Dermis microvascular lymphatic vessel endothelial cell (primary cell): ENCODE measurements at regions not wholly inside any gene's neighbourhood (a gene's known extent, or its start where the extent isn't known, plus 50 kb on each side); places are given as distances from the start of the nearest gene placed in this dataset.

ENCODE experiments used
- DNase-seq, 2 donors: peaks; one replicate each; pipeline versions ENCODE4 v3.0.0 to v3.0.0-alpha.2; 2010; ENCODE audit warnings: low read depth in 2 of 2

- no peak for DNase-seq
Observed at GRCh38 chr7:9962742-9963141, 1010.9 kb upstream of the PHF14 start.

DNA sequence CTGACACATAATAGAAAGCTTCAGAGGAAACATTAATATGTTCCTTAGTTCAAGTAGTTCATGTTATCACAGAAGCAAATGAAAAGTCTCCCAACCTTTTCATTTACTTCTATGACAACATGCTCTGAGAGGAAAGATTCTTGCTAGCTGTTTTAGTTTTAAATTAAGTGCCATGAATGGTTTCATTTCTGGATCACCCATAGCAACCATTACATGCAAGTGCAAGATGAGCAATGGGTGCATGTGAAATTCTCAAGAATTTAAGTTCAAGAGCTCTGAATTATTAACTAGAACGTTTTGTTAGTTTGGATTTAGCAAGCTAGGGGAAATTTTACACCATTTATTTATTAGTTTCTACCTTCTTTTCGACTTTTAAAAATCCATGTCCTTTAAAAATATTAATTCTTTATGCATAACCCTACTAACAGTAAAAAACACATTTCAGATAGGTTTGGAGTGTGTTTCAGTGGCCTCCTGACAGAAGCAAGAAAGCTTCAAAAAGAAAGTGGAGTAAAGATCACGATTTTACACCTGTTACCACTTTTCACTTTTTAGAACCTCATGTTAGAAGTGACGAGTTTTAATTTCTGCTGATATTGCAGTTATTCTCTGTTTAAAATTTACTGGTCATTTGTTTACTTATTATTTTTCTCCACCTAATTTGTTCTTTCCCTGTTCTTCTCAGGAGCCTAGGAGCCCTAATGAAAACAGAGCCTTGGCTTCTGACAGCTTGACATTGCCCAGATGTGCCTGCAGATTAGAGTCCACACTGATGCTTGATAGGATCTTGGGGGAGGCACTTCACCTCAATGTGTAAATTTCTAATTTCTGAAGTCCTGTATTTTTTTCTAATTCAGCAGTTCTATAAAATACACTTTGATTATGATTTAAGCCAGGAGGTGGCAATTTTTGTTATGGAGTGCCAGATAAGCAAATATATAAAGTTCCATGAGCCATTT, 995.3 kb upstream of the PHF14 start:
- DNase-seq: no peak

GRCh38 chr7:9981742-9982349, 991.8 kb upstream of the PHF14 start:
- DNase-seq: no peak

DNA sequence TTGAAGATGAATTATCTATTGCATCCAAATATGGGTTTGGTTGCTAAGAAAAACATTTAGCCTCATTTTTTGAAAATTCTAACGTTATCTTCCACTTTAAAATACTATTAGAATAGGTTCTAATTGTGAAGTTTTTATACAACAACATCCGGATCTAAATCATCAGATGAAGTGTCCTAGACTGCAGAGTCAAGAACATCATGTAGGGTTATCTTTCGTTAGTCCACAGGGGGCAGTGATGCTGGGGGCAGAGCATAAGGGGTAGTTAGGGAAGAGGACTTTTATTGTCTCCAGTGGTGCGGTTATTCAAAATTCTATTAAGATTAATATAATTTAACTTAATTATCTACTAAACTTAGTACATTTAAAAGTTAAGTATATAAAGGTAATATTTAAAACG, 990.6 kb upstream of the PHF14 start:
- no peak for DNase-seq

DNA sequence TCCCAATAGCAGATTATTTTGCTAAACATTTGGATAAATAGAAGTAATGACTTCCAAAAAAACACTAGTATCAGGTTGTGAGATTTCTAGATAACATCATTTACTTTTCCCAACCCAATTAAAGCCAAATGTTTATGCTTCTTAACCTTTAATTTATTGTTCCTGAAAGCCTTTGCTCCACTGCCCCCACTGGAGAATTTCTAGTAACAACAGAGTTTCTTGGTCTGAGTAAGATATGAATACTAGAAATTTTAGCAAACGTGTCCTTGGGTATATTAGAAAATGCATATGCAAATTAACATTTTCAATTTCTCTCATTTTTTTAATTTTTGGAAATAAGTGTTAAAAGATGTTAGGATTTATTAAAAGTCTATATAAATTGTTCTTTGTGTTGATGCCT, 958.0 kb upstream of the PHF14 start:
- DNase-seq: no peak

DNA sequence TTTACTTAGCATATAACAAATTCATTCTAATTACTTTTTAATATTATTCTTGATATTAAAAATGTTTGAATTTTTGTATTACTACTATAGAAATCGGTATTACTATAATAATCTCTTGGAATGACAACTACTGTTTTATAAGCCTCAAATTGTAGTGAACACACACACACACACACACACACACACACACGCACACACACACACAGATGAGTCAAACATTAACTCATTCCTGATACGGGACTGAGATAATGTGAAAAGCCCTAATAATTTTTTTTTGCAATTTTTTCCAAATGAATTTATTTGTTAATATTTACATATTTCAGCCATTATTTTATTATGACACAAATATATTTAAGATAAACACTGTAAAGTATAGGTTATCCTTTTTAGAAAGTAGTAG, 951.2 kb upstream of the PHF14 start:
- no peak for DNase-seq

DNA sequence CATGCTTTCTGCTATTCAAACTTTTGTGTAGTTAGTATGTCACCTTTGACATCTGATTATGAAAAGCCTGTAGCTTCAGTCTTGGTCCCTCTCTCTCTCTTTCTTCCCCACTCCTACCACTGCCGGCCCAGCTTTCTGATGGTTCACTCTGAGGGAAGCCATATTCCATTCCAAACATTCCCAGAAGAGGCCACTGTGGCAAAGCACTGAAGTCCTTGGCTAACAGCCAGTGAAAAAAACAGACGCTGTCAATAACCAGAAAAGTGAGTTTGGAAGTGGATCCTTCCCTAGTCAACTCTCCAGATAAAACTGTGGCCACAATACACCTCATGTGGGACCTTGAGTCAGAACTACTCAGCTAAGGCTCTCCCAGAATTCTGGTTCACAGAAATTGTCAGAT, 950.7 kb upstream of the PHF14 start:
- peak in 1 of 2 donors; percentile 32 for DNase-seq

GRCh38 chr7:10034843-10035556, 938.7 kb upstream of the PHF14 start:
- DNase-seq: no peak

DNA sequence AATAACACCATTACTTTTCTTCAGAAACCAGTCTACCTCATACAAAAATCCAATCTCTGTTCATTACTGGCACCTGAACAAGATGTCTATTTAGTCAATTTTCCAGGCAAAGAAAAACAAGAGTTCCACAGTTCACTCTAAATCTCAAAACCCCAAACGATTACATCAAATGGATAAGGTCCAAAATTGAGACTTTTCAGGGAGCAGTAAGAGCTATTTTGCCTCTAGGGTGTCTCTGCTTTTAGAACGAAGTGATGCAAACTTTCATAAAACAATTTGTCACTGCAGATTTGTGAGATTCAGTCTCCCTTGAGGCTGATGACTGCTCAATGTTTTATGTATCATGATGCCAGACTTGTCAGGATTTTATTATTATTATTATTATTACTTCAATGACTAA, 937.0 kb upstream of the PHF14 start:
- DNase-seq: no peak

- no peak for DNase-seq
Observed at GRCh38 chr7:10038351-10038750, 935.3 kb upstream of the PHF14 start.

- DNase-seq: no peak
Observed at GRCh38 chr7:10040674-10041073, 933.0 kb upstream of the PHF14 start.

GRCh38 chr7:10070899-10071298, 902.8 kb upstream of the PHF14 start:
- no peak for DNase-seq

DNA sequence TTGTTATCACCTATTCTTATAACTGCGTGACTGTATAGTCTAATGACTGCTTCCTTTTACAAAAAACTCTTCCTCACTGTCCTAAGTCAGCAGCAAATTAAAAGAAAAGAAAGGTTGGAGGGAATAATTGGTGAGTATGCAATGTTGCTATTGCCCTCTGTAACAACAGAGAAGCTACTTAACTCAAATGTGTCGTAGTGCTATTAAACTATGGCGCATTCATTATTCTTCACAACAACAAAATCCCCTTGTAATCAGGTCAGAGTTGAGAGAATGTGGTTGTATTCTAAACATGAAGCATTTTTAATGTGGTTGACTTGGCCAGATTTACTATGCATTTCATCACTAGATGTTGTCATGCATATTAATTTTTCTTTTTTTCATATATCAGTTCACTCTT, 897.8 kb upstream of the PHF14 start:
- no peak for DNase-seq

- no peak for DNase-seq
Observed at GRCh38 chr7:10076660-10077300, 896.9 kb upstream of the PHF14 start.

DNA sequence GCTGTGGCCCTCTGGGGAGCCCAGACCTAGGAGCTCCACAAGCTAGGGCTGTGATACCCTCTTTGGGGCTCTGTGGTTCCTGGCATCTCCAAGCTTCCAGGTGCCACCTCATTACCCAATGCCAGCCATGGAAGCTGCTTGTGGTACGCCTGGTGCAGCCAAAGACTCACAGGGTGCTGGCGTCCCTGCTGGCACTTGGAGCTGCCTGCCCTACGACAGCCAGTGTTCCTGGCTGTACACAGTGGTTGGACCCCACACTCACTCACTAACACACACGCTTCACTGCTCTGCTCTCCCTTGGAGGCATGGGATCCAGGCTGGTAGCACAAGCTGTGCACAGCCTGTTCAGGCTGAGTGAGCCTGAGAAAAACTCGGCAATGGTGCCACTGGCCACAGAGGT, 894.1 kb upstream of the PHF14 start:
- no peak for DNase-seq

GRCh38 chr7:10082896-10083295, 890.8 kb upstream of the PHF14 start:
- DNase-seq: no peak

DNA sequence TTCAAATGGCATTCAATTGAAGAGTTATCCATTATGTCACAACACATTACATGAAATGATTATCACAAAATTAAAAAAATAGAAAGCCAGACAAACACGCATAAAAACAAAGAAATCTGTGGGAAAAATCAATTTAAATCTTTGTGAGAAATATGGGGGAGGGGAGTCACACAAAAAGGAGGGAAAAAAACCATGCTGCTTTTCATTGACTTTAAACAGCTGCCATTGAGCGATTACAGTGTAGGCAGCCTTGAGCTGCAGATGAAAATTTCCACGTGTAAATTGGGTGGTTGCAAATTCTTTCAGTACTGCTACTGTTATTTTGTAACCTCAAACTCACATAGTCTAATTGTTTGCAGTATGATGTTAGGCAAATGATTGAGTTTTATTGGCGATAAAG, 889.9 kb upstream of the PHF14 start:
- DNase-seq: no peak

- no peak for DNase-seq
Observed at GRCh38 chr7:10085231-10085630, 888.4 kb upstream of the PHF14 start.

GRCh38 chr7:10100572-10100971, 873.1 kb upstream of the PHF14 start:
- no peak for DNase-seq

- no peak for DNase-seq
Observed at GRCh38 chr7:10101351-10101750, 872.3 kb upstream of the PHF14 start.

- DNase-seq: no peak
Observed at GRCh38 chr7:10104292-10104691, 869.4 kb upstream of the PHF14 start.

DNA sequence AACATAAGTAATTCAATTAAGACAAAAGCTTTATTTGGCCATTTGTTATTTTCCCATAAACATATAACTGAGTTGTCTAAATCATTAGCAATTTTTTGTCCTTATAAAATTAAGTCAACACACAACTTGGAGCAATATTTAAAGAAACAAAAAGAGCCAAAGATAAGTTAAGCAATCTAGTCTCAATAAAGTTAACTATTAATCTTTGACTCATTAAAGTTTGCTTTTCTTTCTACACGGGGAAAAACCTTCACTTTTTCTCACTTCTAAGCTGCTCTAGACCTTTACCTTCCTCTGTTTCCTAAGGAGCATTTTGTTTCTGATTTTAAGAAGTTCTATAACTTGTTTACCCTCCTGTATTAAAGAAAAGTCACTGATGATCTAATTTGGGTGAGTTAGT, 867.1 kb upstream of the PHF14 start:
- DNase-seq: no peak
